GM19397 (cell line): ENCODE measurements at regions not wholly inside any gene's neighbourhood (a gene's known extent, or its start where the extent isn't known, plus 50 kb on each side); places are given as distances from the start of the nearest gene placed in this dataset.
"Not testable (repeated sequence)": the region's sequence is repeated elsewhere in the genome, so short reads cannot be mapped to it uniquely, and the experiment has no call there.

Experiments
- ATAC-seq: cut with Tn5 transposase; IDR thresholded peaks from one replicate; pipeline ENCODE4 v1.9.1; 2021; ENCODE audit warnings: mild to moderate bottlenecking, moderate library complexity; ENCODE audit not compliant: unreplicated experiment

- no peak for ATAC-seq
Measured at GRCh38 chr6:97885325-97885724, 602.3 kb upstream of the MMS22L start.

GRCh38 chr6:97885828-97886227, 602.8 kb upstream of the MMS22L start:
- ATAC-seq: no peak

GRCh38 chr6:97901531-97901930, 618.5 kb upstream of the MMS22L start:
- no peak for ATAC-seq

- no peak for ATAC-seq
Measured at GRCh38 chr6:97909380-97909779, 626.4 kb upstream of the MMS22L start.

- no peak for ATAC-seq
Measured at GRCh38 chr6:97913721-97914120, 630.7 kb upstream of the MMS22L start.

GRCh38 chr6:97914912-97915311, 631.9 kb upstream of the MMS22L start:
- no peak for ATAC-seq

- no peak for ATAC-seq
Measured at GRCh38 chr6:97915537-97915936, 632.5 kb upstream of the MMS22L start.

- no peak for ATAC-seq
Measured at GRCh38 chr6:97917369-97917768, 634.4 kb upstream of the MMS22L start.

GRCh38 chr6:97919046-97919445, 636.0 kb upstream of the MMS22L start:
- ATAC-seq: no peak

GRCh38 chr6:97919631-97920030, 636.6 kb upstream of the MMS22L start:
- no peak for ATAC-seq

GRCh38 chr6:97923249-97923648, 640.2 kb upstream of the MMS22L start:
- no peak for ATAC-seq

GRCh38 chr6:97925504-97925903, 642.5 kb upstream of the MMS22L start:
- ATAC-seq: no peak

- ATAC-seq: no peak
Measured at GRCh38 chr6:97939440-97940168, 656.6 kb upstream of the MMS22L start.

GRCh38 chr6:97947841-97948240, 664.8 kb upstream of the MMS22L start:
- ATAC-seq: no peak

GRCh38 chr6:97958134-97958533, 675.1 kb upstream of the MMS22L start:
- no peak for ATAC-seq

GRCh38 chr6:97963193-97963592, 680.2 kb upstream of the MMS22L start:
- ATAC-seq: no peak

- ATAC-seq: no peak
Measured at GRCh38 chr6:97969065-97969464, 686.0 kb upstream of the MMS22L start.

GRCh38 chr6:97977084-97977483, 694.1 kb upstream of the MMS22L start:
- no peak for ATAC-seq

GRCh38 chr6:97978855-97979271, 695.8 kb upstream of the MMS22L start:
- ATAC-seq: no peak

GRCh38 chr6:97979285-97979684, 696.3 kb upstream of the MMS22L start:
- not testable (repeated sequence) for ATAC-seq

- ATAC-seq: no peak
Measured at GRCh38 chr6:97989451-97989850, 706.4 kb upstream of the MMS22L start.

- ATAC-seq: no peak
Measured at GRCh38 chr6:97995158-97995557, 712.1 kb upstream of the MMS22L start.

GRCh38 chr6:98002678-98003077, 719.7 kb upstream of the MMS22L start:
- no peak for ATAC-seq
